PC-9 (cell line): ENCODE measurements at regions not wholly inside any gene's neighbourhood (a gene's known extent, or its start where the extent isn't known, plus 50 kb on each side); places are given as distances from the start of the nearest gene placed in this dataset.

ENCODE experiments used
- CTCF ChIP-seq: fragments of 200-600 bp; sonication (generic); conservative IDR thresholded peaks from 2 replicates; pipeline ENCODE4 v1.6.1; 2017; ENCODE audit warnings: mixed run types, antibody characterized with exemption, mild to moderate bottlenecking, moderate library complexity
- EZH2 ChIP-seq: fragments of 200-600 bp; sonication (generic); IDR thresholded peaks from 2 replicates; pipeline ENCODE4 v1.8.0; 2017; ENCODE audit warnings: antibody characterized with exemption, low read depth

GRCh38 chr5:153209687-153210086 is 280.8 kb upstream of the GRIA1 start:
- TF ChIP-seq CTCF, result no peak
- TF ChIP-seq EZH2, result no peak
